ENCODE measurements at regions not wholly inside any gene's neighbourhood (a gene's known extent, or its start where the extent isn't known, plus 50 kb on each side); places are given as distances from the start of the nearest gene placed in this dataset.
A peak's percentile ranks its signal among the peaks of the same experiment; 100 is the strongest.

DNA sequence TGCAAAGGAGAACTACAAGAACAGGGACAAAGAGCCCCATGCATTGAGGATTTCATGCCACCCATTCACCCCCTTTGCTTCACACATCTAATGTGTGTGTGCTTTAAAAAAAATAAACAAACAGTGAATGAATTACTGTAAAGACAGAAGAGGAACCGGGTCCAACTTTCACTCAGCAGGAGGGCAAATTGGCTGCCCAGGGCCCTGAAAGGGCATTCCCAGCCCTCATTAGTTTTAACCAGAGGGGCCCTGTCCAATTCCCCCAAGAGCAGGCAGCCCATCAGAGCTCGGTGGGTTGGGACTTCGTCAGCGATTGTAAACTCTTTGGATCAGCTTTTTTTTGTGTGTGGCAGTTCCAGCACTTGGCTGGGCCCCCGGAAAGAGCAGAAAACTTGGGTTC lies 73.6 kb upstream of the PDZD8 start:
- H3K79me2 ChIP-seq (ENCODE audit: control insufficient read depth, insufficient read depth, low read length) = no peaks in the 10 kb centered on the region
- H2BK15ac ChIP-seq (replicated peaks; ENCODE audit: low read depth) = no peak overlapping the region
- no peak overlapping the region for H2BK120ac ChIP-seq (ENCODE audit: low read depth, low read length)
- H4K8ac ChIP-seq (ENCODE audit: low read depth, low read length) = no peak overlapping the region
- no peaks in the 10 kb centered on the region for H3K4me1 ChIP-seq (ENCODE audit: control insufficient read depth, low read depth, low read length)
- H3K9ac ChIP-seq (ENCODE audit: low read length) = no peak overlapping the region
- H3K79me1 ChIP-seq (ENCODE audit: low read length) = no peaks in the 10 kb centered on the region
- H2BK5ac ChIP-seq (ENCODE audit: low read length) = no peak overlapping the region
- no peak overlapping the region for H3K4ac ChIP-seq (ENCODE audit: low read depth, low read length)
- WGBS (ENCODE audit: extremely low coverage, insufficient coverage, low lambda C conversion rate) = no CpG with 5 or more reads among the region's 5 CpGs
- H3K4me2 ChIP-seq (ENCODE audit: low read length) = no peak overlapping the region
- DNase-seq = no peak
- no peak overlapping the region for H3K4me3 ChIP-seq (ENCODE audit: low read length)
- no peak overlapping the region for H3K27ac ChIP-seq (ENCODE audit: low read depth, low read length)
- no peaks in the 10 kb centered on the region for H3K36me3 ChIP-seq (ENCODE audit: control insufficient read depth, insufficient read depth, low read length)
- no peaks in the 10 kb centered on the region for H3K27me3 ChIP-seq (ENCODE audit: insufficient read depth, low read length, poor library complexity)
- H3K56ac ChIP-seq (ENCODE audit: low read length) = no peak overlapping the region
- no peak overlapping the region for H2AK5ac ChIP-seq (ENCODE audit: low read length)
- no peak overlapping the region for H4K5ac ChIP-seq (ENCODE audit: low read length)
- H3K23ac ChIP-seq (ENCODE audit: low read length) = no peak overlapping the region
- H3K18ac ChIP-seq (ENCODE audit: low read length) = no peak overlapping the region

DNA sequence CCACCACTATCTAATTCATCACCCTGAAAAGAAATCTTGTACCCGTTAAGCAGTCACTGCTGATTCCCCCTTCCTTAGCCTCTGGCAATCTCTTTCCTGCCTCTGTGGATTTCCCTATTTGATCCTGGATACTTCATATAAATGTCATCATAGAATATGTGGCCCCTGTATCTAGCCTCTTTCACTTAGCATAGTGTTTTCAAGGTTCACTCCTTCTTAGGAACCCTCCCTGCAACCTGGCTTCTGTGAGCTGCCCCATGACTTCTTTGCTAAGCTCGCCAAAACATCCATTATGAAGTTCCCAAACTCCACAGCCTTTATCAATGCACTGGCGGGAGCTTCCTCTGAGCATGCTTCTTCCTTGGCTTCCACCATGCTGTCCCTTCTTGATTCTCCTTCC lies 70.8 kb upstream of the PDZD8 start:
- H3K27ac ChIP-seq (ENCODE audit: low read depth, low read length) = no peak overlapping the region
- no peaks in the 10 kb centered on the region for H3K4me1 ChIP-seq (ENCODE audit: control insufficient read depth, low read depth, low read length)
- DNase-seq = no peak
- H3K36me3 ChIP-seq (ENCODE audit: control insufficient read depth, insufficient read depth, low read length) = no peaks in the 10 kb centered on the region
- no peak overlapping the region for H3K23ac ChIP-seq (ENCODE audit: low read length)
- no peak overlapping the region for H3K4ac ChIP-seq (ENCODE audit: low read depth, low read length)
- H2AK5ac ChIP-seq (ENCODE audit: low read length) = no peak overlapping the region
- no peak overlapping the region for H2BK120ac ChIP-seq (ENCODE audit: low read depth, low read length)
- no peak overlapping the region for H3K9ac ChIP-seq (ENCODE audit: low read length)
- H3K79me1 ChIP-seq (ENCODE audit: low read length) = no peaks in the 10 kb centered on the region
- no peak overlapping the region for H2BK15ac ChIP-seq (replicated peaks; ENCODE audit: low read depth)
- H2BK5ac ChIP-seq (ENCODE audit: low read length) = no peak overlapping the region
- no peaks in the 10 kb centered on the region for H3K27me3 ChIP-seq (ENCODE audit: insufficient read depth, low read length, poor library complexity)
- WGBS (ENCODE audit: extremely low coverage, insufficient coverage, low lambda C conversion rate) = no CpG with 5 or more reads among the region's 3 CpGs
- no peaks in the 10 kb centered on the region for H3K79me2 ChIP-seq (ENCODE audit: control insufficient read depth, insufficient read depth, low read length)
- no peak overlapping the region for H3K56ac ChIP-seq (ENCODE audit: low read length)
- H4K8ac ChIP-seq (ENCODE audit: low read depth, low read length) = no peak overlapping the region
- H3K4me3 ChIP-seq (ENCODE audit: low read length) = no peak overlapping the region
- no peak overlapping the region for H4K5ac ChIP-seq (ENCODE audit: low read length)
- H3K18ac ChIP-seq (ENCODE audit: low read length) = no peak overlapping the region
- no peak overlapping the region for H3K4me2 ChIP-seq (ENCODE audit: low read length)

DNA sequence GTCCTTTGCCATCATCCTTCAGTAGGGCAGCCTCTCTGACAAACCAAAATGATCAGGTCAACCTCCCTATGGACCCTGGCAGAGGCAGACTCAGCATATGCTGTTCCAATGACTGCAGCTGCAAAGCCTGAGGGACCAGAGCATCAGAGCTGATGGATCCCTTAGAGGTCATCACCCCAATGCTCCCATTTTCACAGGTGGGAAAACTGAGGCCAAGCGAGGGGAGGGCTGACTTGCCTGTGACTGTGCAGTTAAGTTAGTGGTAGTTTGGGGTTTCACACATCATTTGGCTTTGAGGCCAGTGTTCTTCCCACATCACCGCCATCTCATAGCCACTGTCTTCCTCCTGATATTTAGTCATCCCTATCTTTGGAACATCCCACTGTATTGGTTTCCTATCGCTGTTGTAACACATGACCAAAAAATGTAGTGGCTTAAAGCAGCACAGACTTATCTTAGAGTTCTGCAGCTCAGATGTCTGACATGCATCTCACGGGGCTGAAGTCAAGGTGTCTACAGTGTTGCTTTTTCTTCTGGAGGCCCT lies 69.3 kb upstream of the PDZD8 start:
- no peak overlapping the region for H3K4me2 ChIP-seq (ENCODE audit: low read length)
- no peak overlapping the region for H4K5ac ChIP-seq (ENCODE audit: low read length)
- no peak overlapping the region for H3K9ac ChIP-seq (ENCODE audit: low read length)
- H3K18ac ChIP-seq (ENCODE audit: low read length) = no peak overlapping the region
- no peak for DNase-seq
- H3K79me1 ChIP-seq (ENCODE audit: low read length) = no peaks in the 10 kb centered on the region
- no peak overlapping the region for H4K8ac ChIP-seq (ENCODE audit: low read depth, low read length)
- H3K27me3 ChIP-seq (ENCODE audit: insufficient read depth, low read length, poor library complexity) = no peaks in the 10 kb centered on the region
- no peak overlapping the region for H2BK15ac ChIP-seq (replicated peaks; ENCODE audit: low read depth)
- no peak overlapping the region for H3K23ac ChIP-seq (ENCODE audit: low read length)
- H3K56ac ChIP-seq (ENCODE audit: low read length) = no peak overlapping the region
- WGBS (ENCODE audit: extremely low coverage, insufficient coverage, low lambda C conversion rate) = no CpG with 5 or more reads among the region's 4 CpGs
- H3K79me2 ChIP-seq (ENCODE audit: control insufficient read depth, insufficient read depth, low read length) = no peaks in the 10 kb centered on the region
- no peak overlapping the region for H2BK120ac ChIP-seq (ENCODE audit: low read depth, low read length)
- no peak overlapping the region for H3K4ac ChIP-seq (ENCODE audit: low read depth, low read length)
- no peak overlapping the region for H3K27ac ChIP-seq (ENCODE audit: low read depth, low read length)
- no peak overlapping the region for H2AK5ac ChIP-seq (ENCODE audit: low read length)
- no peaks in the 10 kb centered on the region for H3K4me1 ChIP-seq (ENCODE audit: control insufficient read depth, low read depth, low read length)
- no peak overlapping the region for H2BK5ac ChIP-seq (ENCODE audit: low read length)
- H3K4me3 ChIP-seq (ENCODE audit: low read length) = no peak overlapping the region
- no peaks in the 10 kb centered on the region for H3K36me3 ChIP-seq (ENCODE audit: control insufficient read depth, insufficient read depth, low read length)

DNA sequence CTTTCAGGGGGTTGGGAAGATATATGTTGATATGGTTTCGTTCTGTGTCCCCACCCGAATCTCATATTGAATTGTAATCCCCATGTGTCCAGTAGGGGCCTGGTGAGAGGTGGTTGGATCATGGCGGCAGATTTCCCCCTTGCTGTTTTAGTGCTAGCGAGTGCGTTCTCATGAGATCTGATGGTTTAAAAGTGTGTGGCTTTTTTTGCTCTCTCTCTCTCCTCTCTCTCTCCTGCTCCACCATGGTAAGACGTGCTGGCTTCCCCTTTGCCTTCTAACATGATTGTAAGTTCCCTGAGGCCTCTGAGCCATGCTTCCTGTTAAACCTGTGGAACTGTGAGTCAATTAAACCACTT lies 68.4 kb upstream of the PDZD8 start:
- WGBS (ENCODE audit: extremely low coverage, insufficient coverage, low lambda C conversion rate) = no CpG with 5 or more reads among the region's 6 CpGs
- Histone ChIP-seq H3K79me2 (ENCODE audit: control insufficient read depth, insufficient read depth, low read length) (no peaks in the 10 kb centered on the region), H3K27ac (ENCODE audit: low read depth, low read length) (no peak overlapping the region), H3K4ac (ENCODE audit: low read depth, low read length) (no peak overlapping the region), H3K4me3 (ENCODE audit: low read length) (no peak overlapping the region), H3K27me3 (ENCODE audit: insufficient read depth, low read length, poor library complexity) (no peaks in the 10 kb centered on the region), H4K5ac (ENCODE audit: low read length) (no peak overlapping the region), H3K36me3 (ENCODE audit: control insufficient read depth, insufficient read depth, low read length) (no peaks in the 10 kb centered on the region), H3K4me2 (ENCODE audit: low read length) (no peak overlapping the region), H3K18ac (ENCODE audit: low read length) (no peak overlapping the region), H3K79me1 (ENCODE audit: low read length) (no peaks in the 10 kb centered on the region), H3K23ac (ENCODE audit: low read length) (no peak overlapping the region), H4K8ac (ENCODE audit: low read depth, low read length) (no peak overlapping the region), H2BK15ac (replicated peaks; ENCODE audit: low read depth) (no peak overlapping the region), H2AK5ac (ENCODE audit: low read length) (no peak overlapping the region), H3K4me1 (ENCODE audit: control insufficient read depth, low read depth, low read length) (no peaks in the 10 kb centered on the region), H3K56ac (ENCODE audit: low read length) (no peak overlapping the region), H3K9ac (ENCODE audit: low read length) (no peak overlapping the region), H2BK120ac (ENCODE audit: low read depth, low read length) (no peak overlapping the region), H2BK5ac (ENCODE audit: low read length) (no peak overlapping the region)
- DNase-seq = peak; percentile 21

DNA sequence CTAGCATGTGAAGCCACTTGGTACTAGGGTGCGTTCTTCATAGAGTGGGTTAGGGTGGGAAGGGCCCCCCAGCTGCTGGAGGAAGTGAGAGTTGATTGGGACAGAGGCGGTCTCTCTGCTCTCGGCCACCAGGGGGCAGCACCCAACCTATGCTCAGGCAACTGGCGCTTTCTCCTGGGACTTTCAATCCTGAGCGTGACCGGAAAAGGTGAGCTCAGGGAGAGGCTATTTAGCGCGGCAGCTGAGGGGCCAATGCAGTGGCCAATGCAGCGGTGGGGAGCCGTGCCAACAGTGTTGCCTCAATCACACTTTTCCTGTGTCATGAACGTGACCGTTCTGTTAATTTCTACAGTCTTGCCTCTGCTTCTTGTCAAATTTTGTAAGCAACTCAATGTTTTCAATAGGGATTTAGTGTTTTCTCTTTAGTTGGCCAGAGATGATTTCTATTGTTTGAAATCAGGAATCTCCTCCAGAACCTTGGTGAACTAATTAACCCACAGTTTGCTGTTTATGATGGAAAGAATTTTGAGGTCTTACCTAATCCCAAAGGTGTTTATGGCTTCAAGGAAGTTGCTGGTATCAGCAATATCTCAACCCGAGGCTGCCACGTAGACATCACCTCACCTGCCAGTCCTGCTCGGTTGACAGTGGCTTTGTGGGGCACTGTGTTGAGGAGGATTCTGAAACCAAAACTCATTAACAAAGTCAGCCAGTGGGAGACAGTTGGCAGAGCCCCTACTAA lies 67.9 kb upstream of the PDZD8 start:
- no peak overlapping the region for H4K8ac ChIP-seq (ENCODE audit: low read depth, low read length)
- H3K23ac ChIP-seq (ENCODE audit: low read length) = no peak overlapping the region
- peak; percentile 90 for DNase-seq
- no CpG with 5 or more reads among the region's 15 CpGs for WGBS (ENCODE audit: extremely low coverage, insufficient coverage, low lambda C conversion rate)
- H3K4me3 ChIP-seq (ENCODE audit: low read length) = no peak overlapping the region
- H2BK120ac ChIP-seq (ENCODE audit: low read depth, low read length) = no peak overlapping the region
- H2BK5ac ChIP-seq (ENCODE audit: low read length) = no peak overlapping the region
- H3K4me2 ChIP-seq (ENCODE audit: low read length) = no peak overlapping the region
- H3K9ac ChIP-seq (ENCODE audit: low read length) = no peak overlapping the region
- H3K18ac ChIP-seq (ENCODE audit: low read length) = no peak overlapping the region
- no peaks in the 10 kb centered on the region for H3K27me3 ChIP-seq (ENCODE audit: insufficient read depth, low read length, poor library complexity)
- H3K36me3 ChIP-seq (ENCODE audit: control insufficient read depth, insufficient read depth, low read length) = no peaks in the 10 kb centered on the region
- no peaks in the 10 kb centered on the region for H3K79me2 ChIP-seq (ENCODE audit: control insufficient read depth, insufficient read depth, low read length)
- no peak overlapping the region for H3K27ac ChIP-seq (ENCODE audit: low read depth, low read length)
- no peak overlapping the region for H2AK5ac ChIP-seq (ENCODE audit: low read length)
- H2BK15ac ChIP-seq (replicated peaks; ENCODE audit: low read depth) = no peak overlapping the region
- H3K56ac ChIP-seq (ENCODE audit: low read length) = no peak overlapping the region
- no peaks in the 10 kb centered on the region for H3K4me1 ChIP-seq (ENCODE audit: control insufficient read depth, low read depth, low read length)
- no peak overlapping the region for H3K4ac ChIP-seq (ENCODE audit: low read depth, low read length)
- no peak overlapping the region for H4K5ac ChIP-seq (ENCODE audit: low read length)
- H3K79me1 ChIP-seq (ENCODE audit: low read length) = no peaks in the 10 kb centered on the region

DNA sequence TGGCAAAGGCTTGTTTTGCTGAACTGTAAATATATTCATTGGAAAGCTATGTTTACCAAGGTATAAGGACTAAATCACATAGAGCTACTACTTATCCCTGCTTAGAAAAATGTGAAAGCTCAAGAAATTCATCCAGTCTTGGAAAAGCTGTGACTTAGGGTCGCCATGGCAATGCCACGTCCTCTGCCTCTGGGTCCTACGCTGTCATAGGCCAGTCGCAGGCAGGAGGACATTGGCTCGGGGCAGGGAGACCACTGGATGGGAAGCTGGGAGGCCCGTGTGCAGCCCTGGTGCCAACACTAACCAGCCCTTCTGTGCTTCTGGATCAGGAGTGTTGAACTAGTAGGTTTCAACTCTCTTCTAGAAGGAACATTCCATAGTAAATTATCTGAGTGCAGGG lies 67.3 kb upstream of the PDZD8 start:
- Histone ChIP-seq H3K4me3 (ENCODE audit: low read length) (no peak overlapping the region), H2BK120ac (ENCODE audit: low read depth, low read length) (no peak overlapping the region), H4K5ac (ENCODE audit: low read length) (no peak overlapping the region), H3K4me2 (ENCODE audit: low read length) (no peak overlapping the region), H3K23ac (ENCODE audit: low read length) (no peak overlapping the region), H3K79me1 (ENCODE audit: low read length) (no peaks in the 10 kb centered on the region), H3K9ac (ENCODE audit: low read length) (no peak overlapping the region), H2AK5ac (ENCODE audit: low read length) (no peak overlapping the region), H3K27me3 (ENCODE audit: insufficient read depth, low read length, poor library complexity) (no peaks in the 10 kb centered on the region), H3K56ac (ENCODE audit: low read length) (no peak overlapping the region), H3K4ac (ENCODE audit: low read depth, low read length) (no peak overlapping the region), H3K36me3 (ENCODE audit: control insufficient read depth, insufficient read depth, low read length) (no peaks in the 10 kb centered on the region), H4K8ac (ENCODE audit: low read depth, low read length) (no peak overlapping the region), H3K4me1 (ENCODE audit: control insufficient read depth, low read depth, low read length) (no peaks in the 10 kb centered on the region), H3K79me2 (ENCODE audit: control insufficient read depth, insufficient read depth, low read length) (no peaks in the 10 kb centered on the region), H2BK15ac (replicated peaks; ENCODE audit: low read depth) (no peak overlapping the region), H3K18ac (ENCODE audit: low read length) (no peak overlapping the region), H2BK5ac (ENCODE audit: low read length) (no peak overlapping the region), H3K27ac (ENCODE audit: low read depth, low read length) (no peak overlapping the region)
- peak; percentile 11 for DNase-seq
- WGBS (ENCODE audit: extremely low coverage, insufficient coverage, low lambda C conversion rate) = no CpG with 5 or more reads among the region's 6 CpGs

All from mesendoderm (in vitro differentiated cells).